HG02610 (cell line): ENCODE measurements at regions not wholly inside any gene's neighbourhood (a gene's known extent, or its start where the extent isn't known, plus 50 kb on each side); places are given as distances from the start of the nearest gene placed in this dataset.
"Not testable (repeated sequence)": the region's sequence is repeated elsewhere in the genome, so short reads cannot be mapped to it uniquely, and the experiment has no call there.

ENCODE experiments used
- ATAC-seq: cut with Tn5 transposase; IDR thresholded peaks from one replicate; pipeline ENCODE4 v1.9.1; 2021; ENCODE audit warnings: mild to moderate bottlenecking, moderate library complexity; ENCODE audit not compliant: unreplicated experiment

DNA sequence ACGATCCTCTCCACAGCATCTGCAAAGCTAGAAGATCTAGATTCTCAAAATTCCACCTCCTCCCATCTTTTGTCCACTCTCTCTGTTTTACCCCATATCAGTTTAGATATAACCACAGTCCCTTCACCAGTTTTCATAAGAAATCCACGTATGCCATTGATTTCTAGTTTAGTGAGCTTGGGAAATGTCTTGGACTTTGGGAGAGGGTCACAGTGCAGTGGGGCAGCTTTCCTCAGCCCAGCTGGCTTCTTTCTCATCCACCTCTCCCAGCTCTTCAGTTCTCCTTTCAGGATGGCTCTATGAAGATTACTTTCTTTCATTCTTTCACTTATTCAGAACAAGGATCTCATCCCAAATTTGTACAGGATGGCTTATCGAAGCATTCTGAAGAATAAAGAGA, 203.9 kb upstream of the ADCY2 start:
- ATAC-seq: no peak

DNA sequence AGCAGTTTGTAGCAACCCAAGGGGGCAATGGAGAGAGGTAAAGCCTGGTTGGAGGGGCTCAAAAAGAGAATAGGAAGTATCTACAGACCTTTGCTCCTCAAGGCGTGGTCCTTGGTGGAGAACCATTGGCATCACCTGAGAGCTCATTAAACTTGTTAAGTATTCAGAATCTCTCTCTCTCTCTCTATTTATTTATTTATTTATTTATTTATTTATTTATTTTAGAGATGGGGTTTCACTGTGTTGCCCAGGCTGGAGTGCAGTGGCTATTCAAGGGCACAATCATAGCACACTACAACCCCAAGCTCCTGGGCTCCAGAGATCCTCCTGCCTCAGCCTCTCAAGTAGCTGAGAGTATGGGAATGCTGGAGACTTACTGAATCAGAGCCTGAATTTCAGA, 193.1 kb upstream of the ADCY2 start:
- no peak for ATAC-seq

DNA sequence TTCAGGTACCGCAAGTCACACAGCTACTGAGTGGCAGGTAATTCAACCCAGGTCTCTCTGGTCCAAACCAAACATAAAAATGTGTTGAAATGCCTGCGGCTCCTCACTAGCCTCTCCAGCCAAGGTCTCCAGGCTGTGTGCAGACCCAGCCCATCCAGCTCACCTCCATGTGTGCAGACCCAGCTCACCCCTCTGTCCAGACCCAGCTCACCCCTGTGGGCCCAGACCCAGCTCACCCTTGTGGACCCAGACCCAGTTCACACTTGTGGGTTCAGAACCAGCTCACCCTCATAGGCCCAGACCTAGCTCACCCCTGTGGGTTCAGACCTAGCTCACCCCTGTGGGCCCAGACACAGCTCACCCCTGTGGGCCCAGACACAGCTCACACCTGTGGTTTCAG, 188.0 kb upstream of the ADCY2 start:
- ATAC-seq: no peak

DNA sequence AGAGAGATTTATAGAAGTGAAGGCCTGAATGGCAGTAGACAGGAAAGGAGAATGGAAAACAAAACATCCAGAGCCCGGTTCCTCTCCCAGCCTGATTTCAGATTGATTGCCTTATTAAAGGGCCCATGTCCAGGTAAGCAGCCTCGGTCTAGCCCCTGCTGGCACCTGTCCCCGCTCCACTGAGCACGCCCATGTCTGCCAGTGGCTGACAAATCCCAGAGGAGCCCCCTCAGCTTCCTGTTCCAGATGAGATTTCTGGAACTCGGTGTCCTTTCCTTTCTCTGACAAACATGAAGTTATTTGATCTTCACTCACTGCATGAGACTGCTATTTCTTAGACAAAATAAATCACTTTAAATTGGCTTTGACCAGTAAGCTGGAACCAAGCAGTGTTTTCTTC, 187.0 kb upstream of the ADCY2 start:
- no peak for ATAC-seq

DNA sequence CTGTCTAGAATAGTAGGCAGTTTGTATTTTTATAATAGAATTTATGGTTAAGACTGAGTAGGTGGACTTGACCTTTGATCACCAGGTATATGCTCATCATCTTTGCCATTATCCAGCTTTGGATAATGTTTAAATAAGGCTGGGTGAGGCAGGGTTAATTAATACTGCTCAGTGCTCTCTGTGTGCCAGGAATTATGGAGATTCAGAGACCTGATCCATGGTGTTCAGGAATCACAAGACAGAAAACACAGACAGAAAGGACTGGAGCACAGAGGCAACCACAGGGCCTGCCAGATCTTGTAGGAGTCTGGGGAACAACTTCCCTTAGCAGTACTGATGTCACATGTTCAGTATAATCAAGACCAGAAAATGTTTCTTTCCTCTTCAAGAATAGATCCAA, 186.3 kb upstream of the ADCY2 start:
- ATAC-seq: no peak

DNA sequence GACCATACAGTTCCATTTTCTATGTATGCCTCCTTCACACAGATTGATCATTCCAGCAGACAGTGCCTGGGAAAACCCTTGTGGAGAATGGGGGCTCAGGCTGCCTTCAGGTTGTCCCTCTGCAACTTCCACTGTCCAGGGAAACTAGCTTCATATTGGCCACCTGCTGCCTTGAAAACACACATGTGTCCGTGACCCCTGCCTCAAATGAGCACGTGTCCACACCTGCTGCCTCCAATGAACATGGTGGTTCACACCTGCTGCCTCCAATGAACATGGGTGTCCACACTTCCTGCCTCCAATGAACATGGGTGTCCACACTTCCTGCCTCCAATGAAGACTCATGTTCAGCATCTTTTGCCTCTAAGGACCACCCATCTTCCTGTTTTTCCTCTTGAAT, 185.4 kb upstream of the ADCY2 start:
- ATAC-seq: no peak

GRCh38 chr5:7213525-7213924, 182.4 kb upstream of the ADCY2 start:
- ATAC-seq: no peak

- no peak for ATAC-seq
These were observed 181.0 kb upstream of the ADCY2 start for GRCh38 chr5:7214906-7215416.

- ATAC-seq: no peak
These were observed 177.8 kb upstream of the ADCY2 start for GRCh38 chr5:7218141-7218540.

DNA sequence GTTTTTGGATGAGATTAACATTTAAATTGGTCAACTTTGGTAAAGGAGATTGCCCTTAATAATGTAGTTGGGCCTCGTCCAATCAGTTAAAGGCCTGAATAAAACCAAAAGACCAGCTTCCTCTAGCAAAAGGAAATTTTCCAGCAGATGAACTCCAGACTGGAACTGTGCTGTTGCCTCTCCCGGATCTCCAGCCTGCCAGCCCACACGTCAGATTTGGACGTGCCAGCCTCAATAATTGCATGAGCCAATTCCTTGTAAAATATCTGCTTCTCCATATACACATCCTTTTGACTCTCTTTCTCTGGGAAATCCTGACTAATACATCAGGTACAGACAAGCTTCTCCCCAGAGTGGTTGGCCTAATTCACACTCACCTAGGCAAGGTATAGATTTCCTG, 175.8 kb upstream of the ADCY2 start:
- no peak for ATAC-seq

- ATAC-seq: no peak
These were observed 174.9 kb upstream of the ADCY2 start for GRCh38 chr5:7221041-7221440.

- no peak for ATAC-seq
These were observed 170.1 kb upstream of the ADCY2 start for GRCh38 chr5:7225826-7226225.

GRCh38 chr5:7242118-7242710, 153.7 kb upstream of the ADCY2 start:
- no peak for ATAC-seq

DNA sequence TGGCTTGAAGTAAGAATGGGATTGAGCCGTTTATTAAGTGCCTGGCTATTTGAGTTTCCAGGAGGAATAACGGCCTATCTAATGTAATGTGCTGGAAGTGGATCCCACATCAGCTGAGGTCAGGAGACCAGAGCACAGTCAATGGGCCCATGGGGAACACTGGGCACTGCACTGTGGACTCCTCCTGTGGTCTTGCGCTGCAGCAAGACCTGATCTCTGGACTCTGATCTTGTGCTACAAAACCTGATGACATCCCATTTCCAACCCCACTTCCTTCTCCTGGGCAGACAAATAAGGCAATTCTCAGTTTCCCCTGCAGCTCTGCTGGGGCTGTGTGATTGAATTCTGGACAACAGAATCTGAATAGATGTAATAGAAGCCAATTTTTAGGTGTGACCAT, 151.7 kb upstream of the ADCY2 start:
- no peak for ATAC-seq

DNA sequence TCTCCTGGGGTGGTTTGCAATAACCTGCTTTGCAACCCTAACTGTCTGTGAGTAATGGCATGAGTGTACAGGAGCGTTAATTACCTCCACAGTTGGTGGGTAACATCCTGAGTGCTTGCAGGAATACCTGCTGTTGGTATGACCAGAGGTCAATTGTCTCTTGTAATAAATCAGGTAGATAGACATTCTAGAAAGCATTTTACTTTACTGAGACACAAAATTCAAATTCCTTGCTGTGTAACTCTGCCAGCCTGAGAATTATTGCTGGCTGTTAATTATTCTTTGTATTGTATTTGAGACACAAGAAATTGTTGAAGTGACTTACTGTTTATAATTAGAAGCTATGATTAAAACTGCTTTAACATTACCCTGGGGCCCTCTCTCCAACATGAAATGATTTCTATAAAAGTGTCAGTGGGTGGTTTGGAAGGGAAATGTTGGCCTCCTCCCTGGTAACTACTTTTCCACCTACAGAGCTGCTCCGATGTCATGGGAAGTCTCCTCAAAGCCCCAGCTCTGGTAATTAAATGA, 150.8 kb upstream of the ADCY2 start:
- ATAC-seq: no peak

- no peak for ATAC-seq
These were observed 149.7 kb upstream of the ADCY2 start for GRCh38 chr5:7246287-7246686.

GRCh38 chr5:7250004-7250403, 145.9 kb upstream of the ADCY2 start:
- ATAC-seq: no peak

DNA sequence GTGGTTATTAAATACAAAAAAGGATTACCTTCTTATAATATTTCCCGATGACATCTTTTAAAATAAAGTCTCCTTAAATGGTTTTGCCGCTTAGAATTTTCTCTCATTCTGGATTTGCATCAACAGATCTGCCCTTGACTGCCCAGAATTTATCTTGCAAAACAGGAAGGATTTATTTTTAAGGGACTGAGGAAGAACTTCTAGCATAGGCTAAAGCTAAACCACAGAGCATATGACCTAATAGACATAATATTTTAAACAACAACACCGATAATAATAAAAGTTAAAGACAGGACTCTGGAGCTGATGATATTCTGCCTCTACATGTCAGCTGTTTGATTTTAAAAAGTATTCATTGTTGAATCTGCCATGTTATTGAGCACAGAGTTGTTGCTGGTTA, 145.3 kb upstream of the ADCY2 start:
- no peak for ATAC-seq

- ATAC-seq: no peak
These were observed 144.8 kb upstream of the ADCY2 start for GRCh38 chr5:7251132-7251531.

DNA sequence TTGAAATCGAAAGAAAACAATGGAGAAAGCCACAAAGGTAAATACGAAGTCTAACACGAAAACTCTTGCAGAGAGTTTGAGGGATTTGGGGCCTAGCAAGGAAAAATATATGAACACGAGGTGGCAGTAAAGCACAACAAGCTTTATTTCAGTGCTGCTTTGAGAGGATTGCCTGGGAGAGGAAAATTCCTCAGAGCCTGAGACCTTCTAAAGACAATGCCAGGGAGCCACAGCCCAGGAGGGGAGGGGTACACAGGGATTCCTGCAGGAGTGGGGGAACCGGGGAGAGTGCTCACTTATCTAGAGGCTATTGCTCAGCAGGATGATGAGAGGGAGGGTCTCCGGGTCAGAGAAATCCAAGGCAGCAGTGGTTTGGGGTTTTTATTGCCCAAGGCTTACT, 134.9 kb upstream of the ADCY2 start:
- no peak for ATAC-seq

GRCh38 chr5:7261900-7262299, 134.0 kb upstream of the ADCY2 start:
- no peak for ATAC-seq

DNA sequence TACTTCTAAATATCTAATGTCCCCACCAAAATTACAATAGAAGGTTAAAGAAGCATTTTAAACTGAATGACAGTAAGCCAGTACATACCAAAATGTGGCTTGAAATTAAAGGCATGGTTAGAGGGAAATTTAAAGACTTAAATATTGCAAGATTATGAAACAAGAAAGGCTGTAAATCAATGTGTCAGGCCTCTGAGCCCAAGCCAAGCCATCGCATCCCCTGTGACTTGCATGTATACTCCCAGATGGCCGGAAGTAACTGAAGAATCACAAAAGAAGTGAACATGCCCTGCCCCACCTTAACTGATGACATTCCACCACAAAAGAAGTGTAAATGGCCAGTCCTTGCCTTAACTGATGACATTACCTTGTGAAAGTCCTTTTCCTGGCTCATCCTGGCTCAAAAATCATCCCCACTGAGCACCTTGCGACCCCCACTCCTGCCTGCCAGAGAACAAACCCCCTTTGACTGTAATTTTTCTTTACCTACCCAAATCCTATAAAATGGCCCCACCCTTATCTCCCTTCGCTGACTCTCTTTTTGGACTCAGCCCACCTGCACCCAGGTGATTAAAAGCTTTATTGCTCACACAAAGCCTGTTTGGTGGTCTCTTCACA, 132.4 kb upstream of the ADCY2 start:
- not testable (repeated sequence) for ATAC-seq

- ATAC-seq: not testable (repeated sequence)
These were observed 130.2 kb upstream of the ADCY2 start for GRCh38 chr5:7265776-7266175.
